GM12878 (cell line): ENCODE measurements at regions not wholly inside any gene's neighbourhood (a gene's known extent, or its start where the extent isn't known, plus 50 kb on each side); places are given as distances from the start of the nearest gene placed in this dataset.

ENCODE experiments used
- ATAC-seq: fragments of 200-7000 bp; cut with Tn5 transposase; 3 replicates; pipeline ENCODE4 v1.9.1; 2020; ENCODE audit warnings: mild to moderate bottlenecking, moderate library complexity
- BruUV-seq: library from RNA; stranded (reverse); fragments of 400-500 nt; replicated peaks from 2 replicates; lab custom pipeline; 2021; lab: Mats Ljungman, UMichigan
- CTCF ChIA-PET: fragments of 300-600 bp; sonication (Branson Sonifier 250); formaldehyde crosslinking; extraction: SDS; loops from one replicate; lab custom pipeline; 2021; ENCODE audit warnings: inconsistent platforms; lab: Yijun Ruan, JAX
- POLR2A ChIA-PET: fragments of 350-600 bp; formaldehyde crosslinking; extraction: SDS; loops from one replicate; lab custom pipeline; 2021; ENCODE audit warnings: inconsistent platforms; lab: Charles Lee
- RAD21 ChIA-PET: fragments of 300-600 bp; sonication (Branson Sonifier 250); formaldehyde crosslinking; loops from one replicate; lab custom pipeline; 2023; ENCODE audit warnings: antibody characterized with exemption; ENCODE audit not compliant: unreplicated experiment; lab: Charles Lee
- SMC1A ChIA-PET: fragments of 300-600 bp; sonication (Branson Sonifier 250); formaldehyde crosslinking; loops from one replicate; lab custom pipeline; 2023; ENCODE audit not compliant: unreplicated experiment, uncharacterized antibody; lab: Charles Lee
- DNase-seq: peaks from one replicate; pipeline ENCODE4 v3.0.0-alpha.2; 2011; ENCODE audit warnings: low read depth, low spot score
- FAIRE-seq: peaks from 3 replicates; lab custom pipeline; 2011; peaks lifted over from hg19 to GRCh38; lab: Jason Lieb, UNC
- H2AFZ ChIP-seq: 2 replicates; pipeline ENCODE4 v1.6.0; 2011; ENCODE audit warnings: low read depth, low read length, control low read depth; ENCODE audit not compliant: control insufficient read depth
- H3K27ac ChIP-seq: 2 replicates; pipeline ENCODE4 v1.5.1; 2011; ENCODE audit warnings: control low read depth; ENCODE audit not compliant: control insufficient read depth, insufficient read depth
- H3K27me3 ChIP-seq, 2 experiments: replicated peaks in 1 of 2; 2 replicates each; pipeline versions ENCODE4 v1.6.0 to v1.6.1; 2011; ENCODE audit warnings: low read length in 1 of 2; ENCODE audit not compliant: control insufficient read depth in 2 of 2, insufficient read depth in 2 of 2
- H3K36me3 ChIP-seq, 2 experiments: 2 replicates each; pipeline ENCODE4 v1.5.1; 2011; ENCODE audit warnings: low read length in 1 of 2; ENCODE audit not compliant: control insufficient read depth in 2 of 2, insufficient read depth in 2 of 2
- H3K4me1 ChIP-seq: 2 replicates; pipeline ENCODE4 v1.6.1; 2011; ENCODE audit warnings: mild to moderate bottlenecking, low read length, moderate library complexity, mixed read lengths; ENCODE audit not compliant: control insufficient read depth, insufficient read depth
- H3K4me2 ChIP-seq: 2 replicates; pipeline ENCODE4 v1.6.0; 2011; ENCODE audit warnings: control low read depth; ENCODE audit not compliant: control insufficient read depth, insufficient read depth
- H3K4me3 ChIP-seq: fragments of 200-600 bp; sonication (generic); 2 replicates; pipeline ENCODE4 v1.5.1; 2016
- H3K79me2 ChIP-seq: 2 replicates; pipeline ENCODE4 v1.6.0; 2011; ENCODE audit warnings: low read length; ENCODE audit not compliant: control insufficient read depth, insufficient read depth
- H3K9ac ChIP-seq: 2 replicates; pipeline ENCODE4 v1.8.0; 2011; ENCODE audit warnings: low read length, control low read depth, mixed read lengths; ENCODE audit not compliant: control insufficient read depth, insufficient read depth
- H3K9me3 ChIP-seq: replicated peaks from 3 replicates; pipeline ENCODE4 v1.5.1; 2011; ENCODE audit warnings: mild to moderate bottlenecking, low read length; ENCODE audit not compliant: control insufficient read depth, insufficient read depth
- H4K20me1 ChIP-seq: 2 replicates; pipeline ENCODE4 v1.6.0; 2011; ENCODE audit not compliant: control insufficient read depth, insufficient read depth
- BACH1 ChIP-seq: fragments of 450-650 bp; IDR thresholded peaks from 2 replicates; pipeline ENCODE4 v1.6.1; 2017; ENCODE audit warnings: mild to moderate bottlenecking, borderline replicate concordance
- CBFB ChIP-seq: IDR thresholded peaks from 2 replicates; pipeline ENCODE4 v1.6.1; 2016; ENCODE audit warnings: antibody characterized with exemption, low read depth
- KLF5 ChIP-seq: fragments of 450-650 bp; IDR thresholded peaks from 2 replicates; pipeline ENCODE4 v1.6.1; 2014; ENCODE audit warnings: mild to moderate bottlenecking; ENCODE audit not compliant: partially characterized antibody
- LARP7 ChIP-seq: fragments of 450-650 bp; IDR thresholded peaks from 2 replicates; pipeline ENCODE4 v1.6.1; 2017; ENCODE audit warnings: mild to moderate bottlenecking
- MEF2A ChIP-seq: IDR thresholded peaks from 2 replicates; pipeline ENCODE4 v1.6.1; 2011; ENCODE audit warnings: low read depth, mild to moderate bottlenecking, low read length, moderate library complexity; ENCODE audit not compliant: insufficient read depth
- NBN ChIP-seq: fragments of 450-650 bp; IDR thresholded peaks from 2 replicates; pipeline ENCODE4 v1.6.1; 2016
- NR2F1 ChIP-seq: fragments of 450-650 bp; conservative IDR thresholded peaks from 2 replicates; pipeline ENCODE4 v1.6.1; 2017; ENCODE audit warnings: mild to moderate bottlenecking
- POU2F2 ChIP-seq: IDR thresholded peaks from 3 replicates; pipeline ENCODE4 v1.6.1; 2011; ENCODE audit warnings: low read depth, mild to moderate bottlenecking, low read length, borderline replicate concordance
- RELA ChIP-seq: fragments of 450-650 bp; IDR thresholded peaks from 2 replicates; pipeline ENCODE4 v1.8.0; 2014; ENCODE audit warnings: borderline replicate concordance; ENCODE audit not compliant: partially characterized antibody
- SUPT20H ChIP-seq: IDR thresholded peaks from 2 replicates; pipeline ENCODE4 v1.6.1; 2011; ENCODE audit warnings: low read depth, mild to moderate bottlenecking, low read length, moderate library complexity, borderline replicate concordance; ENCODE audit not compliant: control insufficient read depth
- ZNF384 ChIP-seq: IDR thresholded peaks from 2 replicates; pipeline ENCODE4 v1.6.1; 2012; ENCODE audit warnings: low read depth, mild to moderate bottlenecking, low read length, improper control_type of control experiment, borderline replicate concordance
- WGBS: methylation state at CpG from one replicate; pipeline ENCODE4 v1.1.6; 2016; ENCODE audit warnings: low lambda C conversion rate; ENCODE audit not compliant: insufficient replicate concordance, insufficient coverage; ENCODE audit errors: missing lambda C conversion rate; 5-methylcytosine and 5-hydroxymethylcytosine counted together
- in situ Hi-C: fragments of 300-500 bp; cut with MboI; formaldehyde crosslinking; loops from 9 replicates; pipeline ENCODE4 v1.14.3; 2018; ENCODE audit warnings: mixed read lengths
- intact Hi-C: fragments of 100-400 bp; cut with micrococcal nuclease; formaldehyde crosslinking; loops from one replicate; pipeline ENCODE4 v1.14.2; 2022; ENCODE audit not compliant: unreplicated experiment
- TF ChIP-seq, protein P1 (sequence below): fragments of 150-350 bp; IDR thresholded peaks from 2 replicates; pipeline ENCODE4 v1.6.1; 2014; ENCODE audit warnings: mild to moderate bottlenecking, low read depth, low read length
- TF ChIP-seq, protein P2 (sequence below): IDR thresholded peaks from 2 replicates; pipeline ENCODE4 v1.6.1; 2012; ENCODE audit warnings: low read depth, low read length, improper control_type of control experiment

DNA sequence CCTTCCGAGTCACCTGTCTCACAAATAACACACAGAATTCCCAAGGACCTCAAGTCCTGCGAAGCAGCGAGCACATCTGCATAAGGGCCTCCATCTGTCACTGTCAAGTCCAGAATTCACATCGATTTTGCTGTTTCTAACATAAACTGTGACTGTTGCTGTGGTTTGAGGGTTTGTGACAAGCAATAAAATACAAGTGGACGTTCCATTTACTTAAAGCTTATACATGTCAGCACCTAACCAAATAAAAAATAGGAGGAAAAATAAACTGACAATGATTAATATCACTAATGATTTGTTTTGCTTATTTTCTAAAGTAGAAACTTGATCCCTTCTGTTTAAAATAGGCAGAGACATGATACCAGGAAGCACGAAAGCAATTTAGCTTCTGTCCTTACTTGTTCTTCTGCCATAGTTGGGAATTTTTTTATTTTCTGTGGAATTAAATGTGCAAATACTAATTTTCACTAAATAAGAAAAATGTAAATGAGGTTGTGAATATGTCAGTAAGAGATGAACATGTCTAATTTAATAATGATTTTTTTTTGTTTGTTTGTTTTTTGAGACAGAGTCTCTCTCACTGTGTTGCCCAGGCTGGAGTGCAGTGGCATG lies 279.1 kb downstream of the FGF9 start:
- Histone ChIP-seq H3K4me3 (no peak overlapping the region), H3K36me3 (no peaks in the 10 kb centered on the region), H3K79me2 (no peaks in the 10 kb centered on the region), H3K9me3 (no peaks in the 10 kb centered on the region; the same call in 2 of the 3 replicates), H3K27me3 (no peaks in the 10 kb centered on the region), H3K9ac (no peak overlapping the region), H3K27ac (no peak overlapping the region), H4K20me1 (no peaks in the 10 kb centered on the region), H3K4me2 (no peak overlapping the region), H3K4me1 (no peaks in the 10 kb centered on the region; the same call in 1 of the 2 replicates), H2AFZ (no peak overlapping the region)
- ChIA-PET SMC1A (no interaction called here), CTCF (no interaction called here), RAD21 (no interaction called here), POLR2A (no interaction called here)
- intact Hi-C loops = no loop called here
- ATAC-seq (no peak), DNase-seq (no peak), FAIRE-seq (no peak)
- WGBS = 35% methylated on average over 6 of the region's 6 CpGs
- no peak for TF ChIP-seq BACH1
- no peak for TF ChIP-seq CBFB
- no peak for TF ChIP-seq KLF5
- TF ChIP-seq LARP7 = no peak
- no peak for TF ChIP-seq SUPT20H
- no peak for TF ChIP-seq ZNF384
- no peak for TF ChIP-seq NBN
- TF ChIP-seq NR2F1 = no peak
- TF ChIP-seq, protein P1, sequence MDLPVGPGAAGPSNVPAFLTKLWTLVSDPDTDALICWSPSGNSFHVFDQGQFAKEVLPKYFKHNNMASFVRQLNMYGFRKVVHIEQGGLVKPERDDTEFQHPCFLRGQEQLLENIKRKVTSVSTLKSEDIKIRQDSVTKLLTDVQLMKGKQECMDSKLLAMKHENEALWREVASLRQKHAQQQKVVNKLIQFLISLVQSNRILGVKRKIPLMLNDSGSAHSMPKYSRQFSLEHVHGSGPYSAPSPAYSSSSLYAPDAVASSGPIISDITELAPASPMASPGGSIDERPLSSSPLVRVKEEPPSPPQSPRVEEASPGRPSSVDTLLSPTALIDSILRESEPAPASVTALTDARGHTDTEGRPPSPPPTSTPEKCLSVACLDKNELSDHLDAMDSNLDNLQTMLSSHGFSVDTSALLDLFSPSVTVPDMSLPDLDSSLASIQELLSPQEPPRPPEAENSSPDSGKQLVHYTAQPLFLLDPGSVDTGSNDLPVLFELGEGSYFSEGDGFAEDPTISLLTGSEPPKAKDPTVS = no peak
- TF ChIP-seq RELA = no peak
- TF ChIP-seq, protein P2, sequence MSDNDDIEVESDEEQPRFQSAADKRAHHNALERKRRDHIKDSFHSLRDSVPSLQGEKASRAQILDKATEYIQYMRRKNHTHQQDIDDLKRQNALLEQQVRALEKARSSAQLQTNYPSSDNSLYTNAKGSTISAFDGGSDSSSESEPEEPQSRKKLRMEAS = no peak
- TF ChIP-seq POU2F2 = no peak
- TF ChIP-seq MEF2A = no peak
- in situ Hi-C loops = no loop called here
- BruUV-seq = no TSS peak
